B cell (primary cell): ENCODE measurements at regions not wholly inside any gene's neighbourhood (a gene's known extent, or its start where the extent isn't known, plus 50 kb on each side); places are given as distances from the start of the nearest gene placed in this dataset.

ENCODE experiments used
- ATAC-seq: fragments of 200-7000 bp; cut with Tn5 transposase; one replicate; pipeline ENCODE4 v1.10.0; 2021; ENCODE audit warnings: low read depth, mild to moderate bottlenecking, moderate number of reproducible peaks, moderate library complexity
- CTCF ChIA-PET: fragments of 350-600 bp; sonication (Branson Sonifier 250); formaldehyde crosslinking; loops from one replicate; lab custom pipeline; 2021; ENCODE audit warnings: antibody characterized with exemption, inconsistent platforms; lab: Charles Lee
- POLR2A ChIA-PET: fragments of 350-600 bp; sonication (Branson Sonifier 250); formaldehyde crosslinking; loops from one replicate; lab custom pipeline; 2021; ENCODE audit warnings: antibody characterized with exemption; lab: Charles Lee
- DNase-seq: peaks from one replicate; pipeline ENCODE4 v3.0.0; 2013
- H2AFZ ChIP-seq: 2 replicates; pipeline ENCODE4 v1.6.1; 2012; ENCODE audit warnings: mild to moderate bottlenecking, low read depth, low read length; ENCODE audit not compliant: insufficient read depth, poor library complexity, severe bottlenecking
- H3K27ac ChIP-seq, 2 donors: 1 replicate in 1 of 2; 2 replicates in 1 of 2; pipeline ENCODE4 v1.5.1; 2012 to 2013; ENCODE audit warnings: low read length in 2 of 2, mild to moderate bottlenecking in 2 of 2, moderate library complexity in 1 of 2
- H3K27me3 ChIP-seq, 4 experiments: fragments of 200-600 bp in 1 of 4; sonication (generic) in 1 of 4; replicated peaks in 1 of 4; 1 replicate in 2 of 4; 2 replicates in 2 of 4; pipeline versions ENCODE4 v1.6.1 to v1.7.0; 2013 to 2016; ENCODE audit warnings: low read length in 3 of 4, mild to moderate bottlenecking in 2 of 4, mixed read lengths in 1 of 4, moderate library complexity in 1 of 4; ENCODE audit not compliant: insufficient read depth in 4 of 4, control insufficient read depth in 3 of 4; ENCODE audit errors: control extremely low read depth in 1 of 4
- H3K36me3 ChIP-seq, 2 experiments: replicated peaks in 1 of 2; 1 replicate in 1 of 2; 2 replicates in 1 of 2; pipeline versions ENCODE4 v1.6.1 to v1.7.1; 2013; ENCODE audit warnings: low read length in 1 of 2; ENCODE audit not compliant: insufficient read depth in 2 of 2, control insufficient read depth in 1 of 2; ENCODE audit errors: control extremely low read depth in 1 of 2, extremely low read depth in 1 of 2
- H3K4me1 ChIP-seq, 2 donors: fragments of 200-600 bp in 1 of 2; sonication (generic) in 1 of 2; 1 replicate in 1 of 2; 2 replicates in 1 of 2; pipeline versions ENCODE4 v1.5.1 to v1.6.1; 2013 to 2017; ENCODE audit warnings: low read length in 2 of 2; ENCODE audit not compliant: control insufficient read depth in 2 of 2, insufficient read depth in 2 of 2
- H3K4me2 ChIP-seq: replicated peaks from 2 replicates; pipeline ENCODE3; 2012; ENCODE audit warnings: mild to moderate bottlenecking, low read depth, low read length; ENCODE audit not compliant: poor library complexity, severe bottlenecking
- H3K4me3 ChIP-seq, 5 experiments: fragments of 200-600 bp in 1 of 5; sonication (generic) in 1 of 5; 1 replicate in 3 of 5; 2 replicates in 2 of 5; pipeline versions ENCODE4 v1.5.1 to v1.7.0; 2011 to 2016; ENCODE audit warnings: low read length in 4 of 5, mild to moderate bottlenecking in 4 of 5, low read depth in 2 of 5, control low read depth in 1 of 5, moderate library complexity in 1 of 5; ENCODE audit not compliant: insufficient read depth in 1 of 5; ENCODE audit errors: control extremely low read depth in 1 of 5, extremely low read depth in 1 of 5
- H3K79me2 ChIP-seq: fragments of 200-600 bp; sonication (generic); one replicate; pipeline ENCODE4 v1.6.0; 2016; ENCODE audit warnings: low read length; ENCODE audit not compliant: control insufficient read depth, insufficient read depth
- H3K9ac ChIP-seq: fragments of 200-600 bp; sonication (generic); 2 replicates; pipeline ENCODE4 v1.6.1; 2017; ENCODE audit warnings: mild to moderate bottlenecking, low read length, moderate library complexity
- H3K9me3 ChIP-seq, 3 donors: one replicate each; pipeline versions ENCODE4 v1.6.1 to v1.7.1; 2013; ENCODE audit warnings: low read length in 2 of 3; ENCODE audit not compliant: control insufficient read depth in 2 of 3, insufficient read depth in 1 of 3; ENCODE audit errors: control extremely low read depth in 1 of 3
- H4K20me1 ChIP-seq: 2 replicates; pipeline ENCODE4 v1.6.0; 2012; ENCODE audit warnings: mild to moderate bottlenecking, low read length; ENCODE audit not compliant: insufficient read depth, control insufficient read depth, poor library complexity, severe bottlenecking
- H3K27ac Mint-ChIP-seq: one replicate; pipeline ENCODE4 v1.8.0; 2021; ENCODE audit warnings: mixed read lengths
- H3K27me3 Mint-ChIP-seq: one replicate; pipeline ENCODE4 v1.8.0; 2021; ENCODE audit warnings: mixed read lengths
- H3K4me1 Mint-ChIP-seq: one replicate; pipeline ENCODE4 v1.8.0; 2021; ENCODE audit warnings: mixed read lengths
- H3K4me3 Mint-ChIP-seq: one replicate; pipeline ENCODE4 v1.8.0; 2021; ENCODE audit warnings: mixed read lengths
- H3K9me3 Mint-ChIP-seq: one replicate; pipeline ENCODE4 v1.8.0; 2022; ENCODE audit warnings: mixed read lengths; ENCODE audit not compliant: insufficient read depth
- CTCF ChIP-seq: fragments of 200-600 bp; IDR thresholded peaks from one replicate; pipeline ENCODE4 v1.8.0; 2022; ENCODE audit warnings: antibody characterized with exemption, mild to moderate bottlenecking
- EZH2 ChIP-seq: IDR thresholded peaks from 2 replicates; pipeline ENCODE4 v1.6.1; 2012; ENCODE audit warnings: borderline replicate concordance, low read depth, mild to moderate bottlenecking, moderate library complexity, low read length; ENCODE audit not compliant: insufficient read depth, poor library complexity, severe bottlenecking
- WGBS: methylation state at CpG from one replicate; pipeline ENCODE4 v1.1.5; 2013; ENCODE audit warnings: missing lambda C conversion rate; ENCODE audit not compliant: insufficient coverage; 5-methylcytosine and 5-hydroxymethylcytosine counted together
- intact Hi-C: fragments of 100-400 bp; cut with micrococcal nuclease; formaldehyde crosslinking; loops from one replicate; pipeline ENCODE4 v1.10.0; 2022

GRCh38 chr6:3575701-3576100 lies 118.9 kb upstream of the SLC22A23 start:
- Histone ChIP-seq H2AFZ (no peak overlapping the region), H3K27ac (no peak overlapping the region), H3K36me3 (no peaks in the 10 kb centered on the region), H3K27me3 (peaks cover 0 to 1% (median 0%) of the 10 kb centered on the region in 4 experiments), H3K4me2 (no peak overlapping the region), H3K9me3 (no peaks in the 10 kb centered on the region), H3K9ac (no peak overlapping the region), H3K4me1 (no peaks in the 10 kb centered on the region), H3K4me3 (no peak overlapping the region), H4K20me1 (no peaks in the 10 kb centered on the region), H3K79me2 (no peaks in the 10 kb centered on the region)
- POLR2A ChIA-PET = no interaction called here
- no peaks in the 10 kb centered on the region for H3K9me3 Mint-ChIP-seq
- TF ChIP-seq CTCF = no peak
- no peak for TF ChIP-seq EZH2
- ATAC-seq (no peak), DNase-seq (no peak)
- peaks cover 27% of the 10 kb centered on the region for H3K27me3 Mint-ChIP-seq
- intact Hi-C loops = no loop called here
- WGBS = 92% methylated on average over 7 of the region's 8 CpGs
- no peak overlapping the region for H3K4me3 Mint-ChIP-seq
- H3K4me1 Mint-ChIP-seq = no peaks in the 10 kb centered on the region
- CTCF ChIA-PET = no interaction called here
- H3K27ac Mint-ChIP-seq = no peak overlapping the region

- CTCF ChIA-PET = no interaction called here
- Histone ChIP-seq H4K20me1 (no peaks in the 10 kb centered on the region), H3K9ac (no peak overlapping the region), H3K4me3 (no peak overlapping the region), H2AFZ (no peak overlapping the region), H3K79me2 (no peaks in the 10 kb centered on the region), H3K9me3 (no peaks in the 10 kb centered on the region), H3K27ac (no peak overlapping the region), H3K27me3 (no peaks in the 10 kb centered on the region), H3K4me1 (no peaks in the 10 kb centered on the region), H3K4me2 (no peak overlapping the region), H3K36me3 (no peaks in the 10 kb centered on the region)
- no peak overlapping the region for H3K4me3 Mint-ChIP-seq
- TF ChIP-seq CTCF (no peak), EZH2 (no peak)
- H3K27ac Mint-ChIP-seq = no peak overlapping the region
- no peaks in the 10 kb centered on the region for H3K9me3 Mint-ChIP-seq
- peaks cover 32% of the 10 kb centered on the region for H3K27me3 Mint-ChIP-seq
- POLR2A ChIA-PET = no interaction called here
- ATAC-seq (no peak), DNase-seq (no peak)
- intact Hi-C loops = no loop called here
- WGBS = 100% methylated on average over 3 of the region's 6 CpGs
- H3K4me1 Mint-ChIP-seq = no peaks in the 10 kb centered on the region
Measured at GRCh38 chr6:3575166-3575565, 118.3 kb upstream of the SLC22A23 start.
